Effector CD8-positive, alpha-beta T cell (primary cell): ENCODE measurements at regions not wholly inside any gene's neighbourhood (a gene's known extent, or its start where the extent isn't known, plus 50 kb on each side); places are given as distances from the start of the nearest gene placed in this dataset.
"Not testable (repeated sequence)": the region's sequence is repeated elsewhere in the genome, so short reads cannot be mapped to it uniquely, and the experiment has no call there.

Source experiments
- DNase-seq: peaks from one replicate; lab custom pipeline; 2025; lab: John Stamatoyannopoulos, UW

DNA sequence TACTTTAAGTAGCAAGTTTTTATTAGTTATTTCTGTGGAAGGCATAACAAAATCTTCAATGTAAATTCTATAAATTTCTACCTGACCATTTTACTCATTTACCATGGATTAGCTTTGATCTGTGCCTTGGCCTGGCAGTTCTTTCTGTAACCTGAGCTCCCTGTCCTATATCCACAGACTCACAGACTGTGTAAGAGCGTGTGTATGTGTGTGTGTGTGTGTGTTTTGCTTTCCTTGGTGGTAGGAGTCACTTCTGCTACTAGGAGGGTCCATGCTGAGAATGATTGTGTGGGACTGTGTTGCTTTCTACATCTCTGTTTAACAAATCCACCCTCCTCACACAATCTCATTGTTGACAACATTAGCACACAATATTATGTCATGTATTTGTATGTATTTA lies 221.2 kb upstream of the PELI2 start:
- no peak for DNase-seq

DNA sequence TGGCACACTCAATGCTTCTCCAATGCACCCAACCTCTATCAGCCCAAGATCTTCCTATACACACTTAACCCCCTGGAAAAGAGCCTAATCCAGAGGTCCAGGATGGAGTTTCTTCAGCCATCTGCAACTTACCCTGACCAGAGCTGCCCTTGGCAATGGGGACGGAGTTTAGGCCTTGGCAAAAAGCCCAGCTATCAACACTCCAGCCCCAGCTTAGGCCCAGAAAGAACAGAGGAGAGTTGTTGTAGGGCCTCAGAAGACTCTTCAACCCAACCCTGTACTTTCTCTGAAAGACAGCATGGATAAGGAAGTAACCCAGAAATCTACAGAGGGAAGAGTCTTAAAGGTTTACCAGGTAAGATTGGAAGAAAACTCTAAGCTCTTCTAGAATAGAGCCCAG lies 219.3 kb upstream of the PELI2 start:
- no peak for DNase-seq

DNA sequence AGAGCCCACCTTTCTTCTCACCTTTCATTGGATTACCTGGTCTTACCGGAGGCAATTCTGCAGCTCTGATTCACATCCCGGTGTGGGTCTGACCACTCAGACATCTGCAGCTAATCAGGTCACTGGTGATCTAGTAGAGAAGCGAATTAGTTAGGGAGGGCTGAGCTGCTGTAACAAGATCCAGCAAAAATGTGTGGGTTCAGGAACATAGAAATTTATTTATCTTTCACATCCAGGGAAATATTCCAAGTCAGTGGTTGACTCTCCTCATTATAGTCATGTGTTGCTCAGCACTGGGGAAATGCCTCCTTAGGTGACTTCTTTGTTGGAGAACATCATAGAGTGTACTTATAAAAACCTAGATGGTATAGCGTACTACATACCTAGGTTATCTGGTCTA lies 218.7 kb upstream of the PELI2 start:
- DNase-seq, result no peak

DNA sequence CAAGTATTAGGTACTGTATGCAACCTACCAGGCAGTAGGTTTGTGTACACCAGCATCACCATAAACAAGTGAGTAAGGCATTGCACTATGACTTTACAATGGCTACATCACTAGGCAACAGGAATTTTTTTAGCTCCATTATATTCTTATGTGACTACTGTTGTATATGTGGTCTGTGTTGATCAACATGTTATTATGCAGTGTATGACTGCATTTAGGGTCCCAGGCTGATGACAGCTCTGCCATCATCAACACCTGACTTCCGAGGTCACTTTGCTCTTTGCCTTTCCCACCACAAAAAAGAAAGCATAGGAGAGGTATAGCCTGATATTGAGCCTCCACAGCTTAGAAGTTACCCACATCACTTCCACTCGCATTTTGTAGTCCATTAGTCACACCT lies 217.5 kb upstream of the PELI2 start:
- DNase-seq, result no peak

DNA sequence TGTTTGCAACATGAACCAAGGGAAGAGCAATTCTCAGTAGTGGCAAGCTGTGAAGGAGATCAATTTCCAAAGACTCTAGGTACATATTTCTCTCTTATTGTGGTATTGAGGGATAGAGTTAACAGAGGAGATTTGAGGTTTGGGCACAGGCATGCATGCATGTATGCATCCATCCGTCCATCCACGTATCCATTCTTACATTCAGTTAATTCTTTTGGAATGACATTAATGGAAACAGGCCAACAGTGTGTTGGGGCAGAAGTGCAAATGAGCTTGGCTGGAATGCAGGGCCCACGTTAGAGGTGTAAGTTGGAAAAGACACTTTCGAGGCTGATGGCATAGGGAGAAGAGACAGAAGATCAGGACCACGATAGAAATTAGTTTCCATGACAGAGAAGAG lies 216.9 kb upstream of the PELI2 start:
- no peak for DNase-seq

DNA sequence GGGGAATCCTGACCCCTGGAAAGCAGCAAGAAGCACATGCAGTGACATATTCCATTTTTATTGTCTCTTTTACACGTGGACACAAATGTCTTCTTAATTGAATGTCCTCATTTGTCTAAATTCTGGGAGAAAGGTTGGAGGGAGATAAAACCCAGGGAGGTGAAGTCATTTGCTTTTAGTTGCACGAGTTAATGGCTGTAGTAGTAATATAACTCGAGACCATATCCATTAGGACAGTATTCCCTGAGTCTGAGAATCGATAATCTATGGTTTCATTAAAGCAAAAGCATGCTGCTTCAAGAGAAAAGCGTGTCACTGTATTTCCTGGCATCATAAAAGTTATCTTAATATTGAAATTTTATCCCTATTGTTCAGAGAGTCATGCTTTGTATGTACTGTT lies 216.0 kb upstream of the PELI2 start:
- DNase-seq, result no peak

DNA sequence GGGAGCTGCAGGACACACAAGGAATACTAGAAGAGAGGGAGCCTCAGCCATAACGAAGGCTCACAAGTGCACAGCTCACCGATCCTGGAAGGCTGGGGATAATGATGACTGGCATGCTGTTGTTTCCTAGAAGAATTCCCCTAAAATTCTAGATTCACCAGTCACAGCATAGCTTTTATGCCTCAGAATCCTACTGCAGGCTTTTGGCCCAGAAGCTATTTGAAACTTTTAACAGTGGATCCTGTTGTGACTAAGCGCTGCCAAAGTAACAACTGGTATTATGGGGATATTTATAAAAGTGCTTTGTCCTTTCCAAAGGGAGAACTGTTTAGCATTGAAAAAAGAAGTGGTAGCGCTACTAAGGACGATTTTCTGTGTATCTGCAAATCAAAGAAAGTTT lies 214.1 kb upstream of the PELI2 start:
- no peak for DNase-seq

DNA sequence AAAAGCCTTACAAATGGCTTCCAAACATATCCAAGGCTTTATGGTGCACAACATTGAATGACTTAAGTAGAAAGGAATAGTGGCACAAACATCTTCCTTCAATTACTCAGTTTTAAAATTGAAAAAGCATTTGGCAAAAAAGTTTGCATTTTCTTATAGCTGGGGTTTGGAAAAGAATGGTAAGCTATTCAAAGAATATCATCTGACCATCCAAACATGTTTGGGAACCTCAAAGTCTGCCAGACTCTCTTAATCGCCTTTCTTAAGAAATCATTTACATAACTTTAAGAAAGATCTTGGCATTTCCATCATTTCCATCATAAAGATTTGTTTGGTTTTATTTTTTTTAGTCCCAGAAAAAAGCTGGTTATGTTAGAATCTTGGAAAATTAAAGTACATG lies 210.1 kb upstream of the PELI2 start:
- no peak for DNase-seq

DNA sequence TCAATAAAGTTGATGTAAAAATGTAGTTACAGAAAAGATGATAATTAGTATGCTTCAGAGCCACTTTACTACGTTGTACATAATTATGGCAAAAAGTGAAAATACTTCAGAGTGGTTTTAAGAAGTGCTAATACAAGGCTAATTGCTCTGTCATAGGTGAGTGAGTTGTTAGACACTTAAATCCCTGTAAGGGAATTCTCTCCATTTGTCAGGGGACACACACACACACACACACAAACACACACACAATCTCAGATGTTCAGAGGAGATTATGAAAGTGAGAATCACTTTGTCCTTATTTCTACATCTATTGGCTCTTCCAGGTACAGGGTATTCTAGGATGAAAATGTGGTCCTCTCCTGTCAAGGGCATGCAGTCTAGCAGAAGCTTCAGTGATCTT lies 208.3 kb upstream of the PELI2 start:
- no peak for DNase-seq

DNA sequence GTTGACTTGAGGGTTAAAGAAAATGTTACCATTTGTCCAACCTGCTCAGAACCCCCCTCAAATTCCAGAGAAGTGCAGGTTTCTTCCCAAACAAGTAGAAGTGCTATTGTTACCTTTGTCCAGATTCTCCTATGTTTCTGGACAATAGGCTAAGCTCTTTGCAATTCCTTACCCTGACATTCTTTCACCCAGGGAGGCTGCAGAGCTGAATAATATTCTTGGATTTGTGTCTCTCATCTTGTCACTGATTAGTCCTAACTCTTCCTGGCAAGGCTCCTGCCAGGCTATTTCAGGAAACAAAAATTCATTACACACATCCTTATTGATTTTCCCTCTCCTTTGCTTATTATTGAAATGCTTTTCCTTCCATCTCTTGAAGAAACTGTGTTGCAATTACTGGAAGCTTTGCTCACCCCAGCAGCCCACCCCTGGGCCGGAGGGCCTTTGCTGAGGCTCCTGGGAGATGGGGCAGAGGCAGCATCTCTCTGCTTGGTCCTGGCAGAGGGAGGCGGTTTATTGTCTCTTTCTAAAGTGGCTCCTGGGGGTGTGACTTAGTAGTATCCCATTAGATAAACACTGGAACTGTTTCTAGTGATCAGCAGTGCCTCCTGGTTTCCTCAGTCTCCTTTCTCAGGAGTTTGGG lies 207.5 kb upstream of the PELI2 start:
- no peak for DNase-seq

DNA sequence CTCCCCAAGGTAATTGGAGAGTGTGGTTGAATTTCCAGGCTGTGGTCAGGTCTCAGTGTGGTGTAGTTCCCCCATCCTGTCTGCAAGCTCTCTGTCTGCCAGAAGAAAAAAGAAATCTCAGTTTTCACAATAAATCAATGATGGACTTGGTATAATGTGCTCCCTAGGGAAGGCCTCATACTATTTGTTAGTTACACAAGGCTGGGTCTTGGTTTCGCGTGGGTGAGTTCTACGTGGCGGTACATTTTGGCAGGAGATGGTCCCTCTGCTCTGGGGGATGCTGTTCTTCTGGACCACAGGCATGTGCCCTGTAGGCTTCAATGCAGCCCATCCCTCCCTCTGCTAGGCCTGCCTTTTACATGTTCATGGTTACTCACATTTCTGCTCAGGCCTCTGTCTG lies 206.4 kb upstream of the PELI2 start:
- DNase-seq, result no peak

DNA sequence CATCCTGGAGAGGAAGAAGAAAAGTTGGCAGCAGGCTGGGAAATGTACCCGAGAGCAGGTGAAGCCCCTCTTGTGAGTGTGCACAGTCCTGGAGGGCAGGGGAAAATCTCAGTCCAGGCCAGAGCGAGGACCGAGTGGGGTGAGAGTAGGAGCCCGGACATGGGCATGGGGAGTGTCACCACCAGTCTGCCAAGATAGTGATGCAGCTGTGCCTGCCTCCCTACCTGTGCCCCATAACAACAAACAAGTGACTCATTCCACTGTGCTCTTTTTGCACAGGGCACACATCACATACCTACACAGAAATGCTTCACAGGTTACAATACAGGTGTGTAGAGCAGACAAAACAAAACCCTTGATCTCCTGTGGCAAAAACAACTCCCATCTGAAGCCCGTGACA lies 205.9 kb upstream of the PELI2 start:
- DNase-seq, result no peak

DNA sequence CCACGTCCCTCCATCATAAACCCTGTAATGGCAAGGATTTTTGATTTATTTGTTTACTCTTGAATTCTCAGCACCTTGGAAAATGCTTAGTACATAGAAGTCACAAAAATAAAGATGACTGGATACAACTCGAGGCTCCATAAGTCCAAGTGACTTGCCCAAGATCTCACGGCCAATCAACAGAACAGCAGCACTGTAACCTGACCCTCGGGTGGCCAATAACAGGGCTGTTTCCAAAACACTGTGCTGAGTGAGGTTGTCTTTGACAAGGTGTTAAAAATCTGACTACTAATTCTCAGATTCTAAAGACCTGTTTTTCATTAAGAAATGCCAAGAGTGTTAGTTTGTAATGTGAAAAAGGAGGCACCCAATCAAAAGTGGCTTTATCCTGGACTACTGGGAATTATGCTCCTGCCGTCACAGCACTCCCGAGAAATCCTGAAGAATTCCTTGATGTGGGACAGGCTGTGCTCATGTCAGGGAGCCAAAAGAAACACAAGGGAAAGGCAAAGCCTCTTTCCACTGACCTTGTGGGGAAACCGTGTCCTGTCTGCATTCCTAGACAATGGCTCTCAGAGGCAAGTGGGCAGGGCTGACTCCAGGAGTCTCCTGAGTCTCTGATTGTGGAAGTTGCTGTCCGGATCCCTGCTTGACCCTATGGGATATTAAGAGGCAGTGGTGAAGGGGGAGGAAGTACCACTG lies 204.7 kb upstream of the PELI2 start:
- DNase-seq, result no peak

DNA sequence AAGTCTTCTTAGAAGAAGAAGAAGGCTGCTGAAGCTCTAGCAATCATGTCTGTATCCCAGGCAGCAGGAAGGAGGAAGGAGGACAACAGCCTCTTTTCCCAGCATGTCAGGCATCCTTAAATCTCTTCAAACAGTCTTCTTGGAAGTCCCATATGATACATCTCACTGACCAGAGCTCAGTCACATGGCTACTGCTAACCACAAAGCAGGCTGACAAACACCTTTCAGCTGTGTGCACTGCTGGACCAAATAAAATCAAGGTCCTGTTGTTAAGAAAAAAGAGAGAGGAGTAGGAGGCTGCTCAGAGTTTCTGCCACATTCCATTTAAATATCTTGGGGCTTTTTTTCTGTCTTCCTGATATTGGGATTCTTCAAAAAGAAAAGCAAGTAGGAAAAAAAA lies 203.4 kb upstream of the PELI2 start:
- no peak for DNase-seq

DNA sequence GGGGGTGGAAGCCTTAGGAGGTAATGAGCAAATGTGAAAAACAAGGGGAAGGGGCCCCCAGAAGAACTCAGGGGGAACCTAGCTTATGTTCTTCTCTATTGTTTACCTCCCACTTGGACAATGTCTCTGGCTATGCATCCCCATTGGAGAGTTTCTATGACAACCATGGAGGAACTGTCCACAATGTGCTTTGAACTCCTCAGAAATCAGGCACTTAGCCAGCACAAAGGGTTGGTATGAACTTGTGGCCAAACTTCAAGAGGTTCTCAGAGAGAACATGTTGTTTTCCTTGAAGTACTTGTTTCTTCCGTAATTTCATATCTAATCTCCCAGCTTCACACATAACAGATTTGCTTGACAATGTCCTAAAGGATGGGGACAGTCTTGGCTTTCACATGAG lies 202.8 kb upstream of the PELI2 start:
- no peak for DNase-seq

DNA sequence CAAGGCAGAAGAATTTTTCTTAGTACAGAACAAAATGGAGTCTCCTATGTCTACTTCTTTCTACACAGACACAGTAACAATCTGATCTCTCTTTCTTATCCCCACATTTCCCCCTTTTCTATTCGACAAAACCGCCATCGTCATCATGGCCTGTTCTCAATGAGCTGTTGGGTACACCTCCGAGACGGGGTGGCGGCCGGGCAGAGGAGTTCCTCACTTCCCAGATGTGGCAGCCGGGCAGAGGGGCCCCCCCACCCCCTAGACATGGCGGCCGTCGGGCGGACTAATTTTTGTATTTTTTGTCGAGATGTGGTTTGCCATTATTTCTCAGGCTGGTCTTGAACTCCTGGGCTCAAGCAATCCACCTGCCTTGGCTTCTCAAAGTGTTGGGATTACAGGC lies 198.4 kb upstream of the PELI2 start:
- DNase-seq, result not testable (repeated sequence)

DNA sequence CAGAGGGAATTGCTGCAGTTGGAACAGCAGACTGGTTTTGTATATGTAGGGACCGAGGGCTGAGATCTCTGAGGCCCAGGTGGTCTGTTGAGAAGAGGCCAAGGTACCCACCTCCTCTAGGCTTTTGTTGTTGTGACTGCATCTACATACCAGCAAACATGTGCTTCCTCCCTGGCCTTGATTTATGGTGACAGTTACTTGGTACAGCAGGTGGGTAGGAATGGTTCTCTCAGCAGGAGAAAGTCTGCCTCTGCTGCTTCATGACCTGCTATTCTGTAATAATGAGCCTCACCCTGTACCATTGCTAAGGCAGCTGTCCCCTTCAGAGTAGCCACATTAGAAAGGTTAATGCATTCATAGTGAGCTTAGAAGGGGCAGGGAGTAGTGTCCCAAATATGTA lies 196.7 kb upstream of the PELI2 start:
- DNase-seq, result no peak

DNA sequence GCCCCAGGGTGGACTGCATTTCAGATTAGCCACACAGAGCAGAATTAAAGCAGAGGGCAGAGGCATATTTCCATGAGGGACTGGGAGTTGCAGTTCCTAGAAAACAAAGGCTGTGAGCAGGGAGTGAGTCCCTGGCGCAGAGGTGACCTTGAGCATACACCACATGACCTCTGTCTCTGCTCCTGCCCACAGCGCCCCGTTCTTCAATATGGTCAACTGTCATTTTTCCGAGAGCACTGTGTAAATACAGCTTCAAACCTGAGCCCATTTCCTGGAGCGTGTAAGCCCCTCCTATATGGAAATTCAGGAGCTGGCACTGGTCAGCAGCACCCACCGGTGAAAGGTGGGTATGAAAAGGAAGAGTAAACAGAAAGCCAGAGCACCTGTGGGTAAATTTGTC lies 192.2 kb upstream of the PELI2 start:
- DNase-seq, result no peak

DNA sequence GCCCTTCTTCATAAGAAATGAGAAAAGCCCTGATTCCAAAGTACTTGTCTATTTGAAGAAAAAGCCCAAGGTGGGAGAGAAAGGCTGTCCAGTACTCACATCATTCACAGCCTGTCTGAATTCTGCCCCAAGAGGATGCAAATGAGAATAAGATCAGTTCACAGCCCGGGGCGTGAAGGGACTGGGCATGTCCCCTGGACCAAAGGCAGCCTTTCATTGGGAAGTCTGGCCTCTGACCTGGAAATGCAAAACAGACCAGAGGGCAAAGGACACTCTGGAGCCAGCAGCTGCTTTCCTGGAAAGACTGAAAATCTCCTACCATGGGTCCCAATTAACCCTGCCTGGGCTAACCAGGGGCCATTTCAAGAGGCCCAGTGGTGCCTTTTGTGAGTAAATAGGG lies 191.2 kb upstream of the PELI2 start:
- no peak for DNase-seq

DNA sequence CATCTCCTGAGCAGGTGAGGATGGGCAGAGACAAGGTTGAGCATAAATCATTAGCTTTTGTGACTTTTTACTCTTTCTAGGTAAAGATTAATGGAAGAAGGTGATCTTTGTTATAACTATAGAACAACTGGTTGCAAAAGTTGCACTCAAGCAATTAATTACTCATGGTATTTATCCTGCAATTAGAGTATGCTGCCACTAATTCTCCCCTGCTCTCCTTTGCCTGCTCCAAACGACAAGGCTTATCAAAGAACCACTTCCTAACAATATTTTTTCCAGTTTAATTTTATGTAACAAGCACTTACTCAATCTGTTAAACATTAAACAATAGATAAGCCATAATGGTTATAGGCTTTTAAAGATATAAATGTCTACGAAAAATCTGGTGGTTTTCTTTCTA lies 189.9 kb upstream of the PELI2 start:
- no peak for DNase-seq

DNA sequence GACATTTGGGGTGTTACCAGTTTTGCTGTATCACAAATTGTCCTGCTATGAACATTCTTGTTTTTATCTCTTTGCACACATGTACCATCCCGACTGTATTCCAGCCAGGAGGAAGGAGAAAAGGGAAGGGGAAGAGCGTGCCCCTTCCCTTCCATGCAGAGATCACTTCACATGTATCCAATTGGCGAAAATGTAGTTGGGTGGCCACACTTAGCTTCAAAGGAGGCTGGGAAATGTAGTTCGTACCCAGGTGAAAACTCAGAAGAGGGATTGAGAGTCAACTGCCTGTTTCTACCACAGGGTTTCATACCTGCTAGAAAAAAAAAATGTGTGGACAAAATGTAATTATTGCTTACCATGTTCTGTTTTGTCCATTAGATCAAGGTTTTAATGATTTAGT lies 189.1 kb upstream of the PELI2 start:
- no peak for DNase-seq

DNA sequence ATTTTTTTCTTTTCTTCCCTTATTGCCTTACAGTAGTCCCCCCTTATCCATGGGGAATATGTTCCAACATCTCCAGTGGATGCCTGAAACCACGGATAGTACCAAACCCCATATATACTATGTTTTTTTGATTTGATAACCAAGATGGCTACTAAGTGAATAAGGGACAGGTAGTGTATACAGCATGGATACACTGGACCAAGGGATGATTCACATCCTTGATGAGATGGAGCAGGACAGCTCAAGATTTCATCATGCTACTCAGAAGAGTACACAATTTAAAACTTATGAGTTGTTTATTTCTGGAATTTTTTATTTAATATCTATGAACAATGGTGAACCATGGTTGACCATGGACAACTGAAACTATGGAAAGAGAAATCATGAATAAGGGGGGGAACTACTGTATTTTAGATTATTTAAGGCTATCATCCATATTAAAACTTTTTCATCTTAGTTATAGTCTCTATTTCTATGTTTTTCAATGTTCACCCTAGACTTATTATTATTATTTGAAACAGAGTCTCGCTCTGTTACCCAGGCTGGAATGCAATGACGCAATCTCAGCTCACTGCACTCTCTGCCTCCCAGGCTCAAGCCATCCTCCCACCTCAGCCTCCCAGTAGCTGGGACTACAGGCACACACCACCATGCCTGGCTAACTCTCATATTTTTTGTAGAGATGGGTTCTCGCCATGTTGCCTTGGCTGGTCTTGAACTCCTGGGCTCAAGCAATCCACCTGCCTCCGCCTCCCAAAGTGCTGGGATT lies 188.0 kb upstream of the PELI2 start:
- DNase-seq, result no peak

DNA sequence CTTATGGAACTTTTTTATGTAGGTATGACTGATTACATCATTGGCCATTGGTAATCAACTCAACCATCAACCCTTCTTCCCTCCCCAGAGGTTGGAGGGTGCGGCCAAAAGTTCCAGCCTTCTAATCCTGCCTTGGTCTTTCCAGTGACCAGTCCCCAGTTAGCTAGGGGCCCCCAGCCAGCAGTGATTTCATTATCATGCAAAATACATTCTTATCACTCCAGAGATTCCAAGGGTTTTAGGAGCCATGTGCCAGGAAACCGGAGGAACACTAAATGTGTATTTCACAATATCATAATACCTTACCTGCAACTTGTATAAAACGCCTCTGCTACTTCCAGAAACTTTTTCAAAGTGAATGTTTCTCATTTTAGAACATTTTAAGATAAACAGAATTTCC lies 181.5 kb upstream of the PELI2 start:
- DNase-seq, result no peak
